ENCODE measurements at regions not wholly inside any gene's neighbourhood (a gene's known extent, or its start where the extent isn't known, plus 50 kb on each side); places are given as distances from the start of the nearest gene placed in this dataset.
"Not testable (repeated sequence)": the region's sequence is repeated elsewhere in the genome, so short reads cannot be mapped to it uniquely, and the experiment has no call there.

DNA sequence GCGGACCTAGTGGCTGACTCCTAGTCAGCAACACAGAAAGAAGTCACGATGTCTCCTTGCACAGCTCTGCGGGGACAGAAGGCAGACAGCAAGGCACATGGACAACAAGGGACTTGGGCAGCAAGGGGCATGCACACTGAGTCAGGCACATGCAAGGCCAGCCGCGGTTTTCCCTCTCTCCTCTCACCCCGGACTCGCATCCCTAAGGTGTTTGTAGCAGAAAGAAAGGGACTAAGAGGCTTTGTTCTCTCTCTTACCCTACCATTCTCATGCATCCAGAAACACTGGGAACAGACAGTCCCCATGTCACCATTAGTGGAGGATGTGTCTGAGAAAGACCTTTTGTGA is 193.3 kb upstream of the PHF14 start:
- no peaks in the 10 kb centered on the region for H3K4me1 Mint-ChIP-seq
- TF ChIP-seq, protein P1, sequence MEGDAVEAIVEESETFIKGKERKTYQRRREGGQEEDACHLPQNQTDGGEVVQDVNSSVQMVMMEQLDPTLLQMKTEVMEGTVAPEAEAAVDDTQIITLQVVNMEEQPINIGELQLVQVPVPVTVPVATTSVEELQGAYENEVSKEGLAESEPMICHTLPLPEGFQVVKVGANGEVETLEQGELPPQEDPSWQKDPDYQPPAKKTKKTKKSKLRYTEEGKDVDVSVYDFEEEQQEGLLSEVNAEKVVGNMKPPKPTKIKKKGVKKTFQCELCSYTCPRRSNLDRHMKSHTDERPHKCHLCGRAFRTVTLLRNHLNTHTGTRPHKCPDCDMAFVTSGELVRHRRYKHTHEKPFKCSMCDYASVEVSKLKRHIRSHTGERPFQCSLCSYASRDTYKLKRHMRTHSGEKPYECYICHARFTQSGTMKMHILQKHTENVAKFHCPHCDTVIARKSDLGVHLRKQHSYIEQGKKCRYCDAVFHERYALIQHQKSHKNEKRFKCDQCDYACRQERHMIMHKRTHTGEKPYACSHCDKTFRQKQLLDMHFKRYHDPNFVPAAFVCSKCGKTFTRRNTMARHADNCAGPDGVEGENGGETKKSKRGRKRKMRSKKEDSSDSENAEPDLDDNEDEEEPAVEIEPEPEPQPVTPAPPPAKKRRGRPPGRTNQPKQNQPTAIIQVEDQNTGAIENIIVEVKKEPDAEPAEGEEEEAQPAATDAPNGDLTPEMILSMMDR (conservative IDR thresholded peaks at IDR 0.05): no peak
- peak overlapping the region; percentile 52 for H3K27ac Mint-ChIP-seq (ENCODE audit: unreplicated experiment)
- H3K36me3 Mint-ChIP-seq (ENCODE audit: low read depth): peaks cover 5% of the 10 kb centered on the region
- no peak overlapping the region for H3K4me3 Mint-ChIP-seq
- no peak for DNase-seq (ENCODE audit: low read depth, low spot score)
- H3K9me3 Mint-ChIP-seq: peaks cover 5% of the 10 kb centered on the region
- H3K27me3 Mint-ChIP-seq (ENCODE audit: low read depth): no peaks in the 10 kb centered on the region

DNA sequence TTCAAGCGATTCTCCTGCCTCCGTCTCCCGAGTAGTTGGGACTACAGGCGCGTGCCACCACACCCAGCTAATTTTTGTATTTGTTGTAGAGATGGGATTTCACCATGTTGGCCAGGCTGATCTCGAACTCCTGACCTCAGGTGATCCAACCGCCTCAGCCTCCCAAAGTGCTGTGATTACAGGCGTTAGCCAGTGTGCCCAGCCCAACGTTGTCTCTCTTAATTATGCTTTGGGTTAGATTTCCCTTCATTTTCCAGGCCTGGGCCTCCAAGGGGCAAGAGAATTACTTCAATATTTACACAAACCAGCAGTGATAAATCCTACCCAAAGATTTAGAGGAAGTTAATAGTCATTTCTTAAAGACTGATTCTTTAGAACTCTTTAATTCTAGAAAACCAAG is 186.7 kb upstream of the PHF14 start:
- DNase-seq (ENCODE audit: low read depth, low spot score); H3K36me3 Mint-ChIP-seq (ENCODE audit: low read depth); H3K4me3 Mint-ChIP-seq; H3K4me1 Mint-ChIP-seq; H3K9me3 Mint-ChIP-seq; H3K27me3 Mint-ChIP-seq (ENCODE audit: low read depth); H3K27ac Mint-ChIP-seq (ENCODE audit: unreplicated experiment): not testable (repeated sequence)

DNA sequence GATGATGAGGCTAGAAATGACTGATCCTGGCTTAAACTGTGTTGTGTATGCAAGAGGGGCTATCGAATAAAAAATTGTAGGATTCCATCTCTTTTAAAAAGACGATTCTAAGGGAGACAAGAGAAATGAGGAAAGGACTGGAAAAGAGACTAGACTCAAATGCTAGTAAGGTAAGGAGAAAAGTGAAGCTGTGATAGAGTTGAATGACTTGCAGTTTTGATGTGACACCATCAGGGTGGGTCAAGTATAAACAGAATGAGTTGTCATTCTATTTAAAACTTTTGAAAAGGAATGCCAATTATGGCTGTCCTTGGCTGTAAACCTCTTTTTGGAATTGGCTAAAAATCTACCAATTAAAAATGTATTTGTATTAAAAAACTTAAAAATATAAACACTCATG is 184.5 kb upstream of the PHF14 start:
- H3K4me3 Mint-ChIP-seq: no peak overlapping the region
- H3K36me3 Mint-ChIP-seq (ENCODE audit: low read depth): no peaks in the 10 kb centered on the region
- DNase-seq (ENCODE audit: low read depth, low spot score): no peak
- no peaks in the 10 kb centered on the region for H3K9me3 Mint-ChIP-seq
- TF ChIP-seq, protein P1 (conservative IDR thresholded peaks at IDR 0.05): no peak
- peak overlapping the region; percentile 17 for H3K27ac Mint-ChIP-seq (ENCODE audit: unreplicated experiment)
- no peaks in the 10 kb centered on the region for H3K27me3 Mint-ChIP-seq (ENCODE audit: low read depth)
- H3K4me1 Mint-ChIP-seq: no peaks in the 10 kb centered on the region

DNA sequence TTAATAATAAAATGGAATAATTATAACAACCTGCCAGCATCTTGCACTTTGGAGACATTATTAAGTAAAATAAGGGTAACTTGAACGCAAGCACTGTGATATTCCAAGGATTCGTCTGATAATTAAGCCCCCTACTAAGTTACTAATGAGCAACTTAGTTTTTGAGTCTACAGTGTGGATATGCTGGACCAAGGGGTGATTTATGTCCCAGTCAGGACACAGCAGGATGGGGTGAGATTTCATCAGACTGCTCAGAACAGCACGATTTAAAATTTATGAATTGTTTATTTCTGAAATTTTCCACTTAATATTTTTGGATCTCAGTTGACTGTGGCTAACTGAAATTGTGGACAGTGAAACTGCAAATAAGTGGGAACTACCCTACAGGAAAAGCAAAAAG is 182.8 kb upstream of the PHF14 start:
- TF ChIP-seq, protein P1 (conservative IDR thresholded peaks at IDR 0.05): no peak
- Mint-ChIP-seq H3K36me3 (ENCODE audit: low read depth) (no peaks in the 10 kb centered on the region), H3K27ac (ENCODE audit: unreplicated experiment) (no peak overlapping the region), H3K4me3 (no peak overlapping the region), H3K9me3 (no peaks in the 10 kb centered on the region), H3K27me3 (ENCODE audit: low read depth) (no peaks in the 10 kb centered on the region), H3K4me1 (no peaks in the 10 kb centered on the region)
- DNase-seq (ENCODE audit: low read depth, low spot score): no peak

DNA sequence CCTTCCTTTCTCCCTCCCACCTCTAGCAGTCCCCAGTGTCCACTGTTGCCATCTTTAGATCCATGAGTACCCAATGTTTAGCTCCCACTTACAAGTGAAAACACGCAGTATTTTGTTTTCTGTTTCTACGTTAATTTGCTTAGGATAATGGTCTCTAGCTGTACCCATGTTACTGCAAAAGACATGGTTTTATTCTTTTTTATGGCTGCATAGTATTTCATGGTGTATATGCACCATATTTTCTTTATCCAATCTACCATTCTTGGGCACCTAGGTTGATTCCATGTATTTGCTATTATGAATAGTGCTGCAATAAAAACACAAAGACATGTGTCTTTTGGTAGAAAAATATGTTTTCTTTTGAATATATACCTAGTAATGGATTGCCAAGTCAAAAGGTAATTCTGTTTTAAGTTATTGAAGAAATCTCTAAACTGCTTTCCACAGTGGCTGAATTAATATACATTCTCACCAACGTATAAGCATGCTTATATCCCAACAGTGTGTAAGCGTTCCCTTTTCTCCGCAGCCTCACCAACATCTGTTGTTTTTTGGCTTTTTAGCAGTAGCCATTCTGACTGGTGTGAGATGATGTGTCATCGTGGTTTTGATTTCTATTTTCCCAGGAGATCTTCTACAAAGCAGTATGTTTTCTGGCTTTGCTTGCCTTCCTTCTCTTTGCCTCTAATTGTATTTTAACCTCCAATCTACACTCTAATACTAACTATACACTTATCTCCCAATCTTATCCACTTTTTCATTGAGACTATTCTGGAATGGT is 179.5 kb upstream of the PHF14 start:
- Mint-ChIP-seq H3K9me3 (no peaks in the 10 kb centered on the region), H3K27me3 (ENCODE audit: low read depth) (no peaks in the 10 kb centered on the region), H3K4me1 (no peaks in the 10 kb centered on the region), H3K4me3 (no peak overlapping the region), H3K36me3 (ENCODE audit: low read depth) (no peaks in the 10 kb centered on the region), H3K27ac (ENCODE audit: unreplicated experiment) (no peak overlapping the region)
- no peak for DNase-seq (ENCODE audit: low read depth, low spot score)
- TF ChIP-seq, protein P1 (conservative IDR thresholded peaks at IDR 0.05): no peak

DNA sequence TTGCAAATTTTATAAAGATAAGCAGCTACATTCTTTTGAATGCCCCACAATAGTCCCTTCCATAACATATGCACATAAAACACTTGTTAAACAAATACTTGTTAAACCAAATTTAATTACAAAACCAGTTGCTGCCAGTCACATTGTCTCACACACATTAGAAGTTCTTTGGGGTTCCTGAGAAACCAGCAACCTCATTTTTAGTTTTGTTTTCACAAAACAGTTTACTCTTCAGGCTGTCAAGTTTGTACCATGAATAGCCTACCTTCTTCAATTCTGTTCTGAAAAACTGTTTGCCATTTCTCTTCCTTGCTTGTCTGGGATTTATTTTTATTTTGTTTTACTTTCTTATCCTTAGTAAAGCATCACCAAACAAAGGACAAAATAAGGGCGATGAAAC is 176.5 kb upstream of the PHF14 start:
- no peak for DNase-seq (ENCODE audit: low read depth, low spot score)
- Mint-ChIP-seq H3K4me3 (no peak overlapping the region), H3K36me3 (ENCODE audit: low read depth) (no peaks in the 10 kb centered on the region), H3K9me3 (no peaks in the 10 kb centered on the region), H3K27me3 (ENCODE audit: low read depth) (no peaks in the 10 kb centered on the region), H3K4me1 (no peaks in the 10 kb centered on the region), H3K27ac (ENCODE audit: unreplicated experiment) (no peak overlapping the region)
- TF ChIP-seq, protein P1 (conservative IDR thresholded peaks at IDR 0.05): no peak

Measured in neural crest cell (in vitro differentiated cells).